Osteocyte (in vitro differentiated cells): ENCODE measurements at regions not wholly inside any gene's neighbourhood (a gene's known extent, or its start where the extent isn't known, plus 50 kb on each side); places are given as distances from the start of the nearest gene placed in this dataset.

Experiments used
- DNase-seq: peaks from one replicate; pipeline ENCODE4 v3.0.0; 2021; ENCODE audit warnings: mixed read lengths; ENCODE audit not compliant: unreplicated experiment; ENCODE audit errors: extremely low spot score
- H3K27ac Mint-ChIP-seq: one replicate; pipeline ENCODE4 v1.8.0; 2021; ENCODE audit warnings: mild to moderate bottlenecking, mixed read lengths; ENCODE audit not compliant: unreplicated experiment
- H3K27me3 Mint-ChIP-seq: one replicate; pipeline ENCODE4 v1.8.0; 2021; ENCODE audit warnings: mixed read lengths; ENCODE audit not compliant: unreplicated experiment
- H3K36me3 Mint-ChIP-seq: one replicate; pipeline ENCODE4 v1.8.0; 2021; ENCODE audit warnings: mixed read lengths; ENCODE audit not compliant: unreplicated experiment
- H3K4me1 Mint-ChIP-seq: one replicate; pipeline ENCODE4 v1.8.0; 2021; ENCODE audit warnings: mixed read lengths; ENCODE audit not compliant: unreplicated experiment
- H3K4me3 Mint-ChIP-seq: one replicate; pipeline ENCODE4 v1.8.0; 2021; ENCODE audit warnings: mild to moderate bottlenecking, moderate library complexity, mixed read lengths; ENCODE audit not compliant: unreplicated experiment
- H3K9me3 Mint-ChIP-seq: one replicate; pipeline ENCODE4 v1.8.0; 2021; ENCODE audit warnings: mixed read lengths; ENCODE audit not compliant: unreplicated experiment
- CTCF ChIP-seq: fragments of 200-600 bp; sonication (generic); IDR thresholded peaks from 2 replicates; pipeline ENCODE4 v1.5.0; 2021; ENCODE audit warnings: antibody characterized with exemption, mild to moderate bottlenecking, moderate library complexity

GRCh38 chr6:67986694-67987232, 648.3 kb upstream of the ADGRB3 start:
- DNase-seq = no peak
- Mint-ChIP-seq H3K9me3 (peaks cover under 1% of the 10 kb centered on the region), H3K27ac (no peak overlapping the region), H3K4me3 (no peak overlapping the region), H3K27me3 (no peaks in the 10 kb centered on the region), H3K36me3 (no peaks in the 10 kb centered on the region), H3K4me1 (no peaks in the 10 kb centered on the region)
- TF ChIP-seq CTCF = no peak

DNA sequence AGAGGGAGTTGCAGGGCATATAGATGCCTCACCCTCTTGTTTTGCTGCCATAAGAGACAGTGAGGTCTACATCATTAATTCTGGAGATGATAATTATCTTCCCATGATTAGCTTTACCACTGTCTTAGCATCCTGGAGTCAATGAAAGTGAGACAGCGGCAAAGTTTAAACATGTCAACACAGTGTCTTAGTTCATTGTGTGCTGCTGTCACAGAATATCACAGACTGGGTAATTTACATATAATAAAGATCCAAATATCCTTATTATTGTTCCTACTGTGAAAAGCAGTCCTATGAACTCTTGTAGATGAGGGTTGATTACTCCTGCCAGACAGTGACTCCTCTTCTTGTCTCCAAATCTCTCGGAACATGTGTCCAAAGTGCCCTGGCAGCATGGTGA, 658.6 kb upstream of the ADGRB3 start:
- H3K36me3 Mint-ChIP-seq = no peaks in the 10 kb centered on the region
- no peak for TF ChIP-seq CTCF
- H3K9me3 Mint-ChIP-seq = peaks cover 3% of the 10 kb centered on the region
- peaks cover 6% of the 10 kb centered on the region for H3K27me3 Mint-ChIP-seq
- DNase-seq = no peak
- H3K27ac Mint-ChIP-seq = no peak overlapping the region
- H3K4me3 Mint-ChIP-seq = no peak overlapping the region
- H3K4me1 Mint-ChIP-seq = no peaks in the 10 kb centered on the region

- TF ChIP-seq CTCF = no peak
- H3K4me3 Mint-ChIP-seq = no peak overlapping the region
- H3K27me3 Mint-ChIP-seq = peaks cover 10% of the 10 kb centered on the region
- H3K27ac Mint-ChIP-seq = no peak overlapping the region
- H3K36me3 Mint-ChIP-seq = no peaks in the 10 kb centered on the region
- H3K4me1 Mint-ChIP-seq = peaks cover 6% of the 10 kb centered on the region
- H3K9me3 Mint-ChIP-seq = no peaks in the 10 kb centered on the region
- DNase-seq = no peak
Measured at GRCh38 chr6:67974931-67975330, 660.2 kb upstream of the ADGRB3 start.

DNA sequence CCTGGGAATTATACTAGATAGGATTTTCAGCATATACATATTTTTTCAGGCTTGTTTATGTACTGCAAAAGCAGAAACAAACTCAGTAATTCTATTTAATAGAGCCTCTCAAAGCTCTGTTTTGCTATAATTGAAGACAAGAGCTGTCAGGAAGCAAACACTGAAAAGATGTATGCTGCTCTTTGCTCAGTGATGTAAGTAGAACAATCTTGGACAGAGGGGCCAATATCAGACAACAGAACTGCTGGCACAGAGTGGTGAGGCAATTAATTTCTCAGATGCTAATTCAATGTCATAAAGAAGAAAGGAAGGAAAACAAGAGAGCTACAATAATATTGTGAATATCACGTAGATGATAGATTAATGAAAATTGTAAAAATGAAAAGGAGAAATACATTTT, 663.3 kb upstream of the ADGRB3 start:
- Mint-ChIP-seq H3K4me3 (no peak overlapping the region), H3K27me3 (peaks cover 21% of the 10 kb centered on the region), H3K36me3 (peaks cover 1% of the 10 kb centered on the region), H3K4me1 (peaks cover 6% of the 10 kb centered on the region), H3K27ac (no peak overlapping the region), H3K9me3 (no peaks in the 10 kb centered on the region)
- no peak for DNase-seq
- TF ChIP-seq CTCF = no peak

- no peak overlapping the region for H3K4me3 Mint-ChIP-seq
- H3K36me3 Mint-ChIP-seq = peaks cover 1% of the 10 kb centered on the region
- no peaks in the 10 kb centered on the region for H3K9me3 Mint-ChIP-seq
- peaks cover 6% of the 10 kb centered on the region for H3K4me1 Mint-ChIP-seq
- H3K27me3 Mint-ChIP-seq = peaks cover 20% of the 10 kb centered on the region
- no peak for DNase-seq
- TF ChIP-seq CTCF = no peak
- H3K27ac Mint-ChIP-seq = no peak overlapping the region
Measured at GRCh38 chr6:67966830-67967229, 668.3 kb upstream of the ADGRB3 start.
